A549 (cell line): ENCODE measurements at regions not wholly inside any gene's neighbourhood (a gene's known extent, or its start where the extent isn't known, plus 50 kb on each side); places are given as distances from the start of the nearest gene placed in this dataset.

Experiments
- ATAC-seq, 2 experiments: fragments of 200-7000 bp in 1 of 2; fragments of >200 bp in 1 of 2; cut with Nextera tagmentation in 1 of 2; cut with Tn5 transposase in 1 of 2; 3 replicates each; pipeline versions ENCODE4 v1.8.0 to v1.9.1; 2018 to 2020; ENCODE audit warnings: mild to moderate bottlenecking in 1 of 2, moderate library complexity in 1 of 2
- CTCF ChIA-PET: fragments of 300-600 bp; sonication (Branson Sonifier 250); formaldehyde crosslinking; extraction: SDS; loops from one replicate; lab custom pipeline; 2021; ENCODE audit warnings: antibody characterized with exemption, inconsistent platforms; lab: Yijun Ruan, JAX
- POLR2A ChIA-PET: fragments of 350-600 bp; formaldehyde crosslinking; extraction: SDS; loops from one replicate; lab custom pipeline; 2021; ENCODE audit warnings: antibody characterized with exemption, inconsistent platforms; lab: Yijun Ruan, JAX
- DNase-seq, 2 experiments: peaks; one replicate each; pipeline versions ENCODE4 v3.0.0 to v3.0.0-alpha.2; 2011 to 2016; ENCODE audit warnings: low read depth in 1 of 2, low spot score in 1 of 2
- FAIRE-seq: peaks from 2 replicates; lab custom pipeline; 2011; peaks lifted over from hg19 to GRCh38; lab: Jason Lieb, UNC
- H3K27ac ChIP-seq, 2 experiments: fragments of >200 bp; sonication (Bioruptor Twin); formaldehyde crosslinking; 3 replicates each; pipeline ENCODE4 v1.5.1; 2016 to 2017
- H3K4me1 ChIP-seq: fragments of >200 bp; sonication (Bioruptor Twin); formaldehyde crosslinking; 3 replicates; pipeline ENCODE4 v1.6.1; 2016
- H3K4me2 ChIP-seq: fragments of >200 bp; sonication (Bioruptor Twin); formaldehyde crosslinking; 3 replicates; pipeline ENCODE4 v1.6.1; 2016
- H3K4me3 ChIP-seq: fragments of >200 bp; sonication (Bioruptor Twin); formaldehyde crosslinking; 3 replicates; pipeline ENCODE4 v1.5.1; 2016
- H3K9me3 ChIP-seq: fragments of >200 bp; sonication (Bioruptor Twin); formaldehyde crosslinking; 3 replicates; pipeline ENCODE4 v1.6.1; 2016
- CBX2 ChIP-seq: fragments of 200-600 bp; sonication (generic); IDR thresholded peaks from 2 replicates; pipeline ENCODE4 v1.6.1; 2016; ENCODE audit warnings: low read depth, mild to moderate bottlenecking, borderline replicate concordance
- CHD2 ChIP-seq: fragments of 150-350 bp; IDR thresholded peaks from 2 replicates; pipeline ENCODE4 v1.6.1; 2014; ENCODE audit warnings: low read length; ENCODE audit not compliant: partially characterized antibody
- CTCF ChIP-seq: fragments of >200 bp; sonication (Bioruptor Twin); formaldehyde crosslinking; IDR thresholded peaks from 3 replicates; pipeline ENCODE4 v1.5.1; 2016
- ESRRA ChIP-seq: fragments of 150-350 bp; IDR thresholded peaks from 2 replicates; pipeline ENCODE4 v1.6.1; 2014; ENCODE audit warnings: mild to moderate bottlenecking, low read length, borderline replicate concordance
- FOXS1 ChIP-seq: fragments of 250-450 bp; sonication (Bioruptor Pico); IDR thresholded peaks from 2 replicates; pipeline ENCODE4 v1.5.0; 2020; ENCODE audit warnings: mild to moderate bottlenecking, moderate library complexity
- HDAC2 ChIP-seq: fragments of 200-600 bp; sonication (generic); IDR thresholded peaks from 2 replicates; pipeline ENCODE4 v1.6.1; 2016
- KDM5A ChIP-seq: fragments of 200-600 bp; sonication (generic); IDR thresholded peaks from 2 replicates; pipeline ENCODE4 v1.6.1; 2016; ENCODE audit warnings: antibody characterized with exemption, mild to moderate bottlenecking
- MAFK ChIP-seq: fragments of 450-650 bp; IDR thresholded peaks from 2 replicates; pipeline ENCODE4 v1.6.1; 2014; ENCODE audit not compliant: partially characterized antibody
- MAZ ChIP-seq: fragments of 150-350 bp; IDR thresholded peaks from 2 replicates; pipeline ENCODE4 v1.6.1; 2014; ENCODE audit warnings: antibody characterized with exemption, low read depth, low read length, borderline replicate concordance
- PBX3 ChIP-seq: IDR thresholded peaks from 2 replicates; pipeline ENCODE4 v1.6.1; 2012
- POLR2AphosphoS2 ChIP-seq: conservative IDR thresholded peaks from 2 replicates; pipeline ENCODE4 v1.6.1; 2012; ENCODE audit warnings: low read length, improper control_type of control experiment, inconsistent platforms
- RNF2 ChIP-seq: fragments of 200-600 bp; sonication (generic); IDR thresholded peaks from 2 replicates; pipeline ENCODE4 v1.6.1; 2016; ENCODE audit warnings: low read depth, mild to moderate bottlenecking, antibody characterized with exemption, moderate library complexity, borderline replicate concordance
- TP53 ChIP-seq: fragments of 250-450 bp; sonication (Bioruptor Pico); IDR thresholded peaks from 2 replicates; pipeline ENCODE4 v1.5.0; 2021; ENCODE audit warnings: mild to moderate bottlenecking, moderate library complexity
- WGBS: methylation state at CpG from one replicate; pipeline ENCODE4 v1.1.6; 2017; ENCODE audit errors: missing lambda C conversion rate; 5-methylcytosine and 5-hydroxymethylcytosine counted together
- TF ChIP-seq, protein P1 (sequence below): fragments of >200 bp; sonication (Bioruptor Twin); formaldehyde crosslinking; IDR thresholded peaks from 2 replicates; pipeline ENCODE4 v1.6.1; 2016
- TF ChIP-seq, protein P2 (sequence below): fragments of 150-350 bp; IDR thresholded peaks from 2 replicates; pipeline ENCODE4 v1.6.1; 2014; ENCODE audit warnings: low read depth, mild to moderate bottlenecking, low read length
- TF ChIP-seq, protein P3 (sequence below): fragments of >200 bp; sonication (Bioruptor Twin); formaldehyde crosslinking; IDR thresholded peaks from 3 replicates; pipeline ENCODE4 v1.6.1; 2016
- TF ChIP-seq, protein P4 (sequence below): fragments of 200-600 bp; sonication (generic); IDR thresholded peaks from 2 replicates; pipeline ENCODE4 v1.6.1; 2016; ENCODE audit warnings: antibody characterized with exemption, mild to moderate bottlenecking, moderate library complexity

DNA sequence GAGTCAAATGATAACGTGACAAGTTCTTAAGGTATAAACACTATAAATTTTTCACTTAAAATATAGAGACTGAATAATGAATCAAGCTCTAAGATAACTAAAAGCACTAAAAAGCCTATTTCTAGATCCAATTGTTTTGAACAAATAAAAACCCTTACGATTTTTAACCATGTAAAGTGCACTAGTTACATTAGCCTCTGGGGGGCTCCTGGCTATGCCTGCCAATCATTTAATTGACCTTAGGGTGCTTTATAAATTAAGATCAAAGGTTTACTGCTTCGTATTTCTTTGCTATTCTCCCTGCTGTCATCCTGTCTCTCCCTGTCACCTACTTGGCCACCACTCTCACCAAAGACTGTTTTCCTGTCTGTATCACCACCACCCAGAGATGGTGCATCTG is 133.4 kb downstream of the ESM1 start:
- no peak for ATAC-seq
- 3% methylated on average over 3 of the region's 3 CpGs for WGBS

More for the DNA sequence above, 133.4 kb downstream of the ESM1 start:
- CTCF ChIA-PET, result interaction anchor here (0.8 to 1.9 kb wide), 3 partner anchors 14 to 335 kb away, joined by 3 to 8 read pairs (median 4); partner anchors contain the start of gene SNX18
- Histone ChIP-seq H3K27ac (no peak overlapping the region), H3K4me1 (no peaks in the 10 kb centered on the region), H3K9me3 (peaks cover 9% of the 10 kb centered on the region; the same call in 2 of the 3 replicates), H3K4me3 (no peak overlapping the region), H3K4me2 (no peak overlapping the region)
- POLR2A ChIA-PET, result interaction anchor here (0.6 kb wide), 1 partner anchor 371 kb away, joined by 6 read pairs; no protein-coding TSS in a partner anchor
- FAIRE-seq, result no peak
- TF ChIP-seq ESRRA, result no peak
- no peak for TF ChIP-seq CHD2
- no peak for TF ChIP-seq KDM5A
- no peak for TF ChIP-seq CBX2
- no peak for TF ChIP-seq PBX3
- no peak for TF ChIP-seq TP53 (CRISPR knock-in tag)
- no peak for TF ChIP-seq MAFK
- TF ChIP-seq, protein P1, sequence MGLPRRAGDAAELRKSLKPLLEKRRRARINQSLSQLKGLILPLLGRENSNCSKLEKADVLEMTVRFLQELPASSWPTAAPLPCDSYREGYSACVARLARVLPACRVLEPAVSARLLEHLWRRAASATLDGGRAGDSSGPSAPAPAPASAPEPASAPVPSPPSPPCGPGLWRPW, result no peak
- TF ChIP-seq, protein P2, sequence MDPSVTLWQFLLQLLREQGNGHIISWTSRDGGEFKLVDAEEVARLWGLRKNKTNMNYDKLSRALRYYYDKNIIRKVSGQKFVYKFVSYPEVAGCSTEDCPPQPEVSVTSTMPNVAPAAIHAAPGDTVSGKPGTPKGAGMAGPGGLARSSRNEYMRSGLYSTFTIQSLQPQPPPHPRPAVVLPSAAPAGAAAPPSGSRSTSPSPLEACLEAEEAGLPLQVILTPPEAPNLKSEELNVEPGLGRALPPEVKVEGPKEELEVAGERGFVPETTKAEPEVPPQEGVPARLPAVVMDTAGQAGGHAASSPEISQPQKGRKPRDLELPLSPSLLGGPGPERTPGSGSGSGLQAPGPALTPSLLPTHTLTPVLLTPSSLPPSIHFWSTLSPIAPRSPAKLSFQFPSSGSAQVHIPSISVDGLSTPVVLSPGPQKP, result no peak
- TF ChIP-seq FOXS1 (CRISPR knock-in tag), result no peak
- no peak for TF ChIP-seq POLR2AphosphoS2
- TF ChIP-seq CTCF, result no peak
- TF ChIP-seq, protein P3, sequence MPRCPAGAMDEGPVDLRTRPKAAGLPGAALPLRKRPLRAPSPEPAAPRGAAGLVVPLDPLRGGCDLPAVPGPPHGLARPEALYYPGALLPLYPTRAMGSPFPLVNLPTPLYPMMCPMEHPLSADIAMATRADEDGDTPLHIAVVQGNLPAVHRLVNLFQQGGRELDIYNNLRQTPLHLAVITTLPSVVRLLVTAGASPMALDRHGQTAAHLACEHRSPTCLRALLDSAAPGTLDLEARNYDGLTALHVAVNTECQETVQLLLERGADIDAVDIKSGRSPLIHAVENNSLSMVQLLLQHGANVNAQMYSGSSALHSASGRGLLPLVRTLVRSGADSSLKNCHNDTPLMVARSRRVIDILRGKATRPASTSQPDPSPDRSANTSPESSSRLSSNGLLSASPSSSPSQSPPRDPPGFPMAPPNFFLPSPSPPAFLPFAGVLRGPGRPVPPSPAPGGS, result no peak
- TF ChIP-seq, protein P4, sequence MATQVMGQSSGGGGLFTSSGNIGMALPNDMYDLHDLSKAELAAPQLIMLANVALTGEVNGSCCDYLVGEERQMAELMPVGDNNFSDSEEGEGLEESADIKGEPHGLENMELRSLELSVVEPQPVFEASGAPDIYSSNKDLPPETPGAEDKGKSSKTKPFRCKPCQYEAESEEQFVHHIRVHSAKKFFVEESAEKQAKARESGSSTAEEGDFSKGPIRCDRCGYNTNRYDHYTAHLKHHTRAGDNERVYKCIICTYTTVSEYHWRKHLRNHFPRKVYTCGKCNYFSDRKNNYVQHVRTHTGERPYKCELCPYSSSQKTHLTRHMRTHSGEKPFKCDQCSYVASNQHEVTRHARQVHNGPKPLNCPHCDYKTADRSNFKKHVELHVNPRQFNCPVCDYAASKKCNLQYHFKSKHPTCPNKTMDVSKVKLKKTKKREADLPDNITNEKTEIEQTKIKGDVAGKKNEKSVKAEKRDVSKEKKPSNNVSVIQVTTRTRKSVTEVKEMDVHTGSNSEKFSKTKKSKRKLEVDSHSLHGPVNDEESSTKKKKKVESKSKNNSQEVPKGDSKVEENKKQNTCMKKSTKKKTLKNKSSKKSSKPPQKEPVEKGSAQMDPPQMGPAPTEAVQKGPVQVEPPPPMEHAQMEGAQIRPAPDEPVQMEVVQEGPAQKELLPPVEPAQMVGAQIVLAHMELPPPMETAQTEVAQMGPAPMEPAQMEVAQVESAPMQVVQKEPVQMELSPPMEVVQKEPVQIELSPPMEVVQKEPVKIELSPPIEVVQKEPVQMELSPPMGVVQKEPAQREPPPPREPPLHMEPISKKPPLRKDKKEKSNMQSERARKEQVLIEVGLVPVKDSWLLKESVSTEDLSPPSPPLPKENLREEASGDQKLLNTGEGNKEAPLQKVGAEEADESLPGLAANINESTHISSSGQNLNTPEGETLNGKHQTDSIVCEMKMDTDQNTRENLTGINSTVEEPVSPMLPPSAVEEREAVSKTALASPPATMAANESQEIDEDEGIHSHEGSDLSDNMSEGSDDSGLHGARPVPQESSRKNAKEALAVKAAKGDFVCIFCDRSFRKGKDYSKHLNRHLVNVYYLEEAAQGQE, result no peak
- no peak for TF ChIP-seq HDAC2
- TF ChIP-seq MAZ, result no peak
- TF ChIP-seq RNF2, result no peak
- DNase-seq, result no peak
